Mesothelial cell of epicardium (in vitro differentiated cells): ENCODE measurements at regions not wholly inside any gene's neighbourhood (a gene's known extent, or its start where the extent isn't known, plus 50 kb on each side); places are given as distances from the start of the nearest gene placed in this dataset.

ENCODE experiments used
- DNase-seq, 2 experiments: peaks; one replicate each; pipeline ENCODE4 v3.0.0; 2021; ENCODE audit warnings: low spot score in 2 of 2; ENCODE audit not compliant: unreplicated experiment in 2 of 2
- H3K27ac Mint-ChIP-seq: 2 replicates; pipeline ENCODE4 v1.8.0; 2021; ENCODE audit warnings: mixed read lengths
- H3K27me3 Mint-ChIP-seq: 2 replicates; pipeline ENCODE4 v1.8.0; 2021; ENCODE audit warnings: low read depth, mixed read lengths
- H3K36me3 Mint-ChIP-seq: 2 replicates; pipeline ENCODE4 v1.8.0; 2021; ENCODE audit warnings: mixed read lengths
- H3K4me1 Mint-ChIP-seq: 2 replicates; pipeline ENCODE4 v1.8.0; 2021; ENCODE audit warnings: mixed read lengths
- H3K4me3 Mint-ChIP-seq: 2 replicates; pipeline ENCODE4 v1.8.0; 2021; ENCODE audit warnings: mild to moderate bottlenecking, moderate library complexity, mixed read lengths
- H3K9me3 Mint-ChIP-seq: 2 replicates; pipeline ENCODE4 v1.8.0; 2021; ENCODE audit warnings: mixed read lengths
- TF ChIP-seq, protein P1 (sequence below): fragments of 200-600 bp; sonication (generic); IDR thresholded peaks from one replicate; pipeline ENCODE4 v1.5.0; 2021; ENCODE audit warnings: antibody characterized with exemption; ENCODE audit not compliant: unreplicated experiment

- H3K27me3 Mint-ChIP-seq, result no peaks in the 10 kb centered on the region
- H3K27ac Mint-ChIP-seq, result no peak overlapping the region
- no peak overlapping the region for H3K4me3 Mint-ChIP-seq
- H3K9me3 Mint-ChIP-seq, result no peaks in the 10 kb centered on the region
- H3K36me3 Mint-ChIP-seq, result no peaks in the 10 kb centered on the region
- TF ChIP-seq, protein P1, sequence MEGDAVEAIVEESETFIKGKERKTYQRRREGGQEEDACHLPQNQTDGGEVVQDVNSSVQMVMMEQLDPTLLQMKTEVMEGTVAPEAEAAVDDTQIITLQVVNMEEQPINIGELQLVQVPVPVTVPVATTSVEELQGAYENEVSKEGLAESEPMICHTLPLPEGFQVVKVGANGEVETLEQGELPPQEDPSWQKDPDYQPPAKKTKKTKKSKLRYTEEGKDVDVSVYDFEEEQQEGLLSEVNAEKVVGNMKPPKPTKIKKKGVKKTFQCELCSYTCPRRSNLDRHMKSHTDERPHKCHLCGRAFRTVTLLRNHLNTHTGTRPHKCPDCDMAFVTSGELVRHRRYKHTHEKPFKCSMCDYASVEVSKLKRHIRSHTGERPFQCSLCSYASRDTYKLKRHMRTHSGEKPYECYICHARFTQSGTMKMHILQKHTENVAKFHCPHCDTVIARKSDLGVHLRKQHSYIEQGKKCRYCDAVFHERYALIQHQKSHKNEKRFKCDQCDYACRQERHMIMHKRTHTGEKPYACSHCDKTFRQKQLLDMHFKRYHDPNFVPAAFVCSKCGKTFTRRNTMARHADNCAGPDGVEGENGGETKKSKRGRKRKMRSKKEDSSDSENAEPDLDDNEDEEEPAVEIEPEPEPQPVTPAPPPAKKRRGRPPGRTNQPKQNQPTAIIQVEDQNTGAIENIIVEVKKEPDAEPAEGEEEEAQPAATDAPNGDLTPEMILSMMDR, result no peak
- H3K4me1 Mint-ChIP-seq, result peaks cover 6% of the 10 kb centered on the region
- DNase-seq, result no peak
Observed at GRCh38 chr11:70705930-70706329, 307.6 kb downstream of the CTTN start.

DNA sequence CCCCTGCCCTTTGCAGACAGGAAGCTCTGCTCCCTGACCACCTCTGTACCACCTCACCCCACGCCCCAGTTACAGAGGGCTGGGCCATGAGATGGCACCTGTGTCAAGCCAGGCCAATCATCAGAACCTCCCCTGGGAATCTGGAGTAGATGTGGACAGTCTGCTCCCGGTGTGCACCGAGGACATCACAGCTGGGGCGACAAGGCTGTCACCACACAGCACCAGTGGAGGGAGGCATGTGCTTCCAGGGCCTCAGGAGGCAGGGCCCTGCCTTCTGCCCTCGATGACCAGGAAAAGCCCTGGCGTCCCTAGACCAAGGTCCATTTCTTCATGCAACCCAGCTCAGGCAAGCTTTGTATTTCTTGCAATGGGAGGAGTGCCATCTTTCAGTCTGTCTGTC lies 309.5 kb downstream of the CTTN start:
- Mint-ChIP-seq H3K36me3 (no peaks in the 10 kb centered on the region), H3K27ac (no peak overlapping the region), H3K4me1 (peaks cover 16% of the 10 kb centered on the region), H3K27me3 (no peaks in the 10 kb centered on the region), H3K9me3 (no peaks in the 10 kb centered on the region), H3K4me3 (no peak overlapping the region)
- TF ChIP-seq, protein P1, result no peak
- DNase-seq, result no peak

DNA sequence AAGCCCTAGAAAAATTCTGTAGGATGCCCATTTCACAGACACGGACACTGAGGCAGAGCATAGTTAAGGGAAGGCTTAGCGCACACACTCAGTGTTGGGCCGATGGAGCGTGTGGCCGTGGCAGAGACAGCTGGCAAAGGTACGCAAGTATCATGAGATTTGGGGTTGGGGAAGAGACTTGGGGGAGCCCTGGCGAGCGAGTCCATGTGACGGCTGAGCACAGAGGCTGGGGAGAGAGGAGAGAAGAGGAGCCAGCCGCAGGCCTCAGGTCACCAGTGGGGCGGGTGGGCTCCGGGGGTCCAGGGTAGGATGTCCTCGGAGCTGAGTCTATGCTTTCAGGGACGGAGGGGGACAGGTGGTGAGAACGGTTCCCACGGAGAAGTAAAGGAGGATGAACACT lies 311.3 kb downstream of the CTTN start:
- Mint-ChIP-seq H3K4me1 (peaks cover 23% of the 10 kb centered on the region), H3K36me3 (no peaks in the 10 kb centered on the region), H3K9me3 (no peaks in the 10 kb centered on the region), H3K4me3 (no peak overlapping the region), H3K27ac (no peak overlapping the region), H3K27me3 (no peaks in the 10 kb centered on the region)
- DNase-seq, result no peak
- TF ChIP-seq, protein P1, result no peak

- TF ChIP-seq, protein P1, result no peak
- no peak overlapping the region for H3K27ac Mint-ChIP-seq
- H3K4me1 Mint-ChIP-seq, result peaks cover 23% of the 10 kb centered on the region
- no peaks in the 10 kb centered on the region for H3K9me3 Mint-ChIP-seq
- no peak overlapping the region for H3K4me3 Mint-ChIP-seq
- H3K27me3 Mint-ChIP-seq, result no peaks in the 10 kb centered on the region
- DNase-seq, result no peak
- H3K36me3 Mint-ChIP-seq, result no peaks in the 10 kb centered on the region
Observed at GRCh38 chr11:70710192-70710591, 311.9 kb downstream of the CTTN start.

DNA sequence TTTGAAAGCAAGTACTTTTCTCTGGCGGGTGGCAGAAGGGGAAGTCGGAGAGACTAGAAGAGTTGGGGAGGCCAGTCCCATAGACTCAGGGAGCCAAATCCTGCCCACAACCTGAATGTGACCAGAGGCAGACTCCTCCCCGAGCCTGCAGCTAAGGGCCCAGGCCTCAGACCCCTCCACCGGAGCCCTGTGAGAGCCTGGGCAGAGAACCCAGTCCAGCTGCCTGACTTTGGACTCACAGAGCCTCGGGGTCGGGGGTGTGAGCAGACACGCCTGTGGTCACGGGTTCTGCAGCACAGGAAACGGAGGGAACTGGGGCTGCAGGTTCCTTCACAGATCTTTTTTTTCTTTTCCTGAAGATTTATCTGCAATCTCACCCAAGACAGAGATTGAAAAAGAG lies 312.3 kb downstream of the CTTN start:
- H3K27ac Mint-ChIP-seq, result no peak overlapping the region
- H3K4me1 Mint-ChIP-seq, result peaks cover 23% of the 10 kb centered on the region
- H3K27me3 Mint-ChIP-seq, result no peaks in the 10 kb centered on the region
- no peak overlapping the region for H3K4me3 Mint-ChIP-seq
- TF ChIP-seq, protein P1, result no peak
- H3K9me3 Mint-ChIP-seq, result no peaks in the 10 kb centered on the region
- no peaks in the 10 kb centered on the region for H3K36me3 Mint-ChIP-seq
- DNase-seq, result no peak
